ENCODE measurements at regions not wholly inside any gene's neighbourhood (a gene's known extent, or its start where the extent isn't known, plus 50 kb on each side); places are given as distances from the start of the nearest gene placed in this dataset.

GRCh38 chr2:217362286-217362685, 502.4 kb upstream of the TNP1 start:
- H3K4me1 ChIP-seq (ENCODE audit: control insufficient read depth in 1 of 2, extremely low read depth in 1 of 2, insufficient read depth in 2 of 2, low read length in 2 of 2): no peaks in the 10 kb centered on the region
- no peaks in the 10 kb centered on the region for H3K36me3 Mint-ChIP-seq
- H3K4me3 ChIP-seq (ENCODE audit: control insufficient read depth in 1 of 2, extremely low read depth in 1 of 2, low read length in 1 of 2): no peak overlapping the region
- DNase-seq: no peak
- no peaks in the 10 kb centered on the region for H3K27me3 ChIP-seq (replicated peaks in 1 of 2; ENCODE audit: control insufficient read depth in 2 of 2, extremely low read depth in 1 of 2, insufficient read depth in 2 of 2, low read length in 1 of 2)
- ChIA-PET POLR2A (no interaction called here), CTCF (no interaction called here)
- no peak overlapping the region for H3K27ac ChIP-seq (ENCODE audit: low read length)
- H3K9me3 Mint-ChIP-seq: no peaks in the 10 kb centered on the region
- H3K4me1 Mint-ChIP-seq: no peaks in the 10 kb centered on the region
- H3K27me3 Mint-ChIP-seq: no peaks in the 10 kb centered on the region
- no peaks in the 10 kb centered on the region for H3K36me3 ChIP-seq (ENCODE audit: control insufficient read depth in 2 of 2, extremely low read depth in 1 of 2, insufficient read depth in 1 of 2, low read length in 1 of 2)
- no peak for ATAC-seq (replicated peaks in 1 of 4)
- H3K27ac Mint-ChIP-seq: no peak overlapping the region
- H3K9me3 ChIP-seq: no peaks in the 10 kb centered on the region
- WGBS (ENCODE audit: insufficient coverage): 83% methylated on average over 1 of the region's 1 CpG
- H3K4me3 Mint-ChIP-seq: no peak overlapping the region

- no peaks in the 10 kb centered on the region for H3K27me3 Mint-ChIP-seq
- CTCF ChIA-PET: no interaction called here
- no peak overlapping the region for H3K27ac ChIP-seq (ENCODE audit: low read length)
These were observed 501.6 kb upstream of the TNP1 start for GRCh38 chr2:217361483-217361880.

DNA sequence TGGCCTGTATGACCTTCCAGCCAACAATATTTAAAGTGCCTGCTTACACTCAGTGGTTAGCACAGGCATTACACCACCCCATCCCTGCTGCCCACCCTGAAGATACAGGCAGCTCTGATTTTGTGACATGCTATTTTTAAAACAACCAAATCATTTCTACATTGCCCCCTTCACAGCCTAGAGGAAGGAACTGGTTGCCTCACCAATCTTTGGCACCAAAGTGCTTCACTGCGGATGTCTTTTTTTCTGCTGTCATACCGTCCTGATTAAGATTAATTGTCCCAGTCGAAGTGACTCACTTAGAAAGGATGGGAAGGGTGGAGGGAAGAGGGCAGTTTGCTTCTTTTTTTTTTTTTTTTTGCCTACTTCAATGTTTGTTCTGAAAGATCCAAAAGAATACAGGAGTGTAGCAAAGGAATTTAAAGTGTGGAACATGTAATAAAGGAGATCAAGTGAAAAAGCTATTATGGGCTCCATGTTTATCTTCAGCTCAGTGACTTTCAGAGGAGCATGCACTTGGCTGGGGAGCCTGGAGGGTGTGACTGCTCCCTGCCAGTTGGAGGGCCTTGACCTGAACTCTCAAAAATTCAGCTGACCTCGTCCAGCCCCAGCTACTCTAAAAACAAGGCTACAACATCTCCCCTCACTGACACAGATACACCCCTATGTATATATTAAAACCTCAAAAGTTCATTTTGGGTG, 501.1 kb upstream of the TNP1 start:
- Mint-ChIP-seq H3K4me3 (no peak overlapping the region), H3K27me3 (peaks cover 0 to 2% of the 10 kb centered on the region in 2 donors), H3K9me3 (peaks cover 0 to 1% (median 0%) of the 10 kb centered on the region in 3 donors), H3K27ac (no peak overlapping the region), H3K36me3 (no peaks in the 10 kb centered on the region), H3K4me1 (no peaks in the 10 kb centered on the region)
- Histone ChIP-seq H3K4me1 (ENCODE audit: control insufficient read depth in 1 of 2, extremely low read depth in 1 of 2, insufficient read depth in 2 of 2, low read length in 2 of 2) (no peaks in the 10 kb centered on the region), H3K4me3 (ENCODE audit: control insufficient read depth in 1 of 2, extremely low read depth in 1 of 2, low read length in 1 of 2) (no peak overlapping the region), H3K36me3 (ENCODE audit: control insufficient read depth in 2 of 2, extremely low read depth in 1 of 2, insufficient read depth in 1 of 2, low read length in 1 of 2) (no peaks in the 10 kb centered on the region), H3K9me3 (no peaks in the 10 kb centered on the region), H3K27ac (ENCODE audit: low read length) (no peak overlapping the region), H3K27me3 (replicated peaks in 1 of 2; ENCODE audit: control insufficient read depth in 2 of 2, extremely low read depth in 1 of 2, insufficient read depth in 2 of 2, low read length in 1 of 2) (no peaks in the 10 kb centered on the region)
- WGBS (ENCODE audit: insufficient coverage): no CpG with 5 or more reads among the region's 4 CpGs
- CTCF ChIA-PET: no interaction called here
- POLR2A ChIA-PET: no interaction called here
- DNase-seq (no peak), ATAC-seq (replicated peaks in 1 of 4) (no peak)

More at GRCh38 chr2:217361483-217361880, 501.6 kb upstream of the TNP1 start:
- Mint-ChIP-seq H3K27ac (no peak overlapping the region), H3K4me1 (no peaks in the 10 kb centered on the region), H3K4me3 (no peak overlapping the region), H3K9me3 (no peaks in the 10 kb centered on the region), H3K36me3 (no peaks in the 10 kb centered on the region)
- H3K27me3 ChIP-seq (replicated peaks in 1 of 2; ENCODE audit: control insufficient read depth in 2 of 2, extremely low read depth in 1 of 2, insufficient read depth in 2 of 2, low read length in 1 of 2): no peaks in the 10 kb centered on the region
- no CpG with 5 or more reads among the region's 2 CpGs for WGBS (ENCODE audit: insufficient coverage)
- H3K36me3 ChIP-seq (ENCODE audit: control insufficient read depth in 2 of 2, extremely low read depth in 1 of 2, insufficient read depth in 1 of 2, low read length in 1 of 2): no peaks in the 10 kb centered on the region
- ATAC-seq (replicated peaks in 1 of 4) (no peak), DNase-seq (no peak)
- POLR2A ChIA-PET: no interaction called here
- H3K4me3 ChIP-seq (ENCODE audit: control insufficient read depth in 1 of 2, extremely low read depth in 1 of 2, low read length in 1 of 2): no peak overlapping the region
- H3K9me3 ChIP-seq: no peaks in the 10 kb centered on the region
- H3K4me1 ChIP-seq (ENCODE audit: control insufficient read depth in 1 of 2, extremely low read depth in 1 of 2, insufficient read depth in 2 of 2, low read length in 2 of 2): no peaks in the 10 kb centered on the region

GRCh38 chr2:217360111-217360510, 500.2 kb upstream of the TNP1 start:
- Histone ChIP-seq H3K9me3 (no peaks in the 10 kb centered on the region), H3K4me3 (ENCODE audit: control insufficient read depth in 1 of 2, extremely low read depth in 1 of 2, low read length in 1 of 2) (no peak overlapping the region), H3K27me3 (replicated peaks in 1 of 2; ENCODE audit: control insufficient read depth in 2 of 2, extremely low read depth in 1 of 2, insufficient read depth in 2 of 2, low read length in 1 of 2) (no peaks in the 10 kb centered on the region), H3K36me3 (ENCODE audit: control insufficient read depth in 2 of 2, extremely low read depth in 1 of 2, insufficient read depth in 1 of 2, low read length in 1 of 2) (no peaks in the 10 kb centered on the region), H3K4me1 (ENCODE audit: control insufficient read depth in 1 of 2, extremely low read depth in 1 of 2, insufficient read depth in 2 of 2, low read length in 2 of 2) (no peaks in the 10 kb centered on the region), H3K27ac (ENCODE audit: low read length) (no peak overlapping the region)
- no peak overlapping the region for H3K27ac Mint-ChIP-seq
- H3K36me3 Mint-ChIP-seq: no peaks in the 10 kb centered on the region
- ChIA-PET POLR2A (no interaction called here), CTCF (no interaction called here)
- no peaks in the 10 kb centered on the region for H3K4me1 Mint-ChIP-seq
- 64% methylated on average over 2 of the region's 2 CpGs for whole genome bisulfite sequencing (ENCODE audit: insufficient coverage)
- peaks cover 0 to 4% of the 10 kb centered on the region in 2 donors for H3K27me3 Mint-ChIP-seq
- H3K4me3 Mint-ChIP-seq: no peak overlapping the region
- H3K9me3 Mint-ChIP-seq: peaks cover 0 to 6% (median 0%) of the 10 kb centered on the region in 3 donors
- DNase-seq: no peak
- no peak for ATAC-seq (replicated peaks in 1 of 4)

GRCh38 chr2:217357886-217358620, 498.2 kb upstream of the TNP1 start:
- CTCF ChIA-PET: no interaction called here
- Histone ChIP-seq H3K36me3 (ENCODE audit: control insufficient read depth in 2 of 2, extremely low read depth in 1 of 2, insufficient read depth in 1 of 2, low read length in 1 of 2) (no peaks in the 10 kb centered on the region), H3K27me3 (replicated peaks in 1 of 2; ENCODE audit: control insufficient read depth in 2 of 2, extremely low read depth in 1 of 2, insufficient read depth in 2 of 2, low read length in 1 of 2) (no peaks in the 10 kb centered on the region), H3K4me1 (ENCODE audit: control insufficient read depth in 1 of 2, extremely low read depth in 1 of 2, insufficient read depth in 2 of 2, low read length in 2 of 2) (no peaks in the 10 kb centered on the region), H3K27ac (ENCODE audit: low read length) (no peak overlapping the region), H3K4me3 (ENCODE audit: control insufficient read depth in 1 of 2, extremely low read depth in 1 of 2, low read length in 1 of 2) (no peak overlapping the region), H3K9me3 (no peaks in the 10 kb centered on the region)
- peaks cover 8% of the 10 kb centered on the region for H3K36me3 Mint-ChIP-seq
- H3K27ac Mint-ChIP-seq: no peak overlapping the region
- ATAC-seq (replicated peaks in 1 of 4): no peak
- peaks cover 1 to 4% of the 10 kb centered on the region in 2 donors for H3K27me3 Mint-ChIP-seq
- DNase-seq: no peak
- peaks cover 0 to 10% (median 0%) of the 10 kb centered on the region in 3 donors for H3K9me3 Mint-ChIP-seq
- 68% methylated on average over 4 of the region's 8 CpGs for WGBS (ENCODE audit: insufficient coverage)
- no peak overlapping the region for H3K4me3 Mint-ChIP-seq
- no peaks in the 10 kb centered on the region for H3K4me1 Mint-ChIP-seq
- POLR2A ChIA-PET: no interaction called here

DNA sequence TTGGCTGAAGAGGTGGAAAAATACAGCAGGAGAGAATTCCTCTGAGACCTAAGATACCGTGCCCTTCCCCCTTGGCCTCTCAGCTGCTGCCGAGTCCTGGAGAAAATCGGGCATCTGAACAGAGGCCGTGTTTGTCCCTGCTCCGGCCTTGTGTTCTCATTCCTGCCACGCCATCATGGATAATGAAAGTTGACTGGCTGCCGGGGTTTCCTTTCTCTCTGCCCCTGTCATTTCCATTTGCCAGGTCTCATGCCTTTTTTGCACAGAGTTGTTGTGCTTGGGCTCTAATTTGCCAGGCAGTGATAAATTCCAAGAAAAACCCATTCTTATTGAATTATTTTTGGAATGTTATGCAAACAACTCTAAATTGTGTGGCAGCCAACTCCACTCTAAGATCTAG, 496.9 kb upstream of the TNP1 start:
- Histone ChIP-seq H3K4me1 (ENCODE audit: control insufficient read depth in 1 of 2, extremely low read depth in 1 of 2, insufficient read depth in 2 of 2, low read length in 2 of 2) (no peaks in the 10 kb centered on the region), H3K9me3 (no peaks in the 10 kb centered on the region), H3K36me3 (ENCODE audit: control insufficient read depth in 2 of 2, extremely low read depth in 1 of 2, insufficient read depth in 1 of 2, low read length in 1 of 2) (no peaks in the 10 kb centered on the region), H3K4me3 (ENCODE audit: control insufficient read depth in 1 of 2, extremely low read depth in 1 of 2, low read length in 1 of 2) (no peak overlapping the region), H3K27ac (ENCODE audit: low read length) (no peak overlapping the region), H3K27me3 (replicated peaks in 1 of 2; ENCODE audit: control insufficient read depth in 2 of 2, extremely low read depth in 1 of 2, insufficient read depth in 2 of 2, low read length in 1 of 2) (no peaks in the 10 kb centered on the region)
- H3K27me3 Mint-ChIP-seq: peaks cover 3 to 4% of the 10 kb centered on the region in 2 donors
- H3K4me3 Mint-ChIP-seq: no peak overlapping the region
- ChIA-PET POLR2A (no interaction called here), CTCF (no interaction called here)
- no peaks in the 10 kb centered on the region for H3K4me1 Mint-ChIP-seq
- no peak for DNase-seq
- H3K27ac Mint-ChIP-seq: no peak overlapping the region
- peaks cover 0 to 10% (median 0%) of the 10 kb centered on the region in 3 donors for H3K9me3 Mint-ChIP-seq
- ATAC-seq (replicated peaks in 1 of 4): no peak
- H3K36me3 Mint-ChIP-seq: peaks cover 8% of the 10 kb centered on the region
- 97% methylated on average over 6 of the region's 7 CpGs for WGBS (ENCODE audit: insufficient coverage)
